ENCODE measurements at regions not wholly inside any gene's neighbourhood (a gene's known extent, or its start where the extent isn't known, plus 50 kb on each side); places are given as distances from the start of the nearest gene placed in this dataset.

DNA sequence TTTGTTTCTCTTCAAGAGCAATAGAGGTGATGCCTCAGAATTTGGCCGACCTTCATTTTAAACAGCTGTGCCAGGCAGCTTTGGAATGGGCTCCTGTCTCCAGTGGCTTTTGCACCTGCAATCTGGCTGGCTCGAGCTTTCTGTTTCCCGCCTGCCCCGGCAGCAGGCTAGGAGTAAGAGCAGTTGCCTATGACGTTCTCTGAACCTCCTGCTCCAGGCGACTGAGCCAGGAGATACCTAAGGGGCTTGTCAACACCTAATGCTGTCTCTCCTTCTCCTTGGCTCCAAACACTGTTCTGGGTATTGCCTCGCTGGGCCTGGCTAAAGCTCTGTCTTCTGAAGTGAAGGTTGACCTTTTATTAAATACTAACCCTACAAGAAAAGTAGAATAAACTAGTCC lies 229.9 kb downstream of the LRRN1 start:
- no peak for DNase-seq (ENCODE audit: low spot score)

DNA sequence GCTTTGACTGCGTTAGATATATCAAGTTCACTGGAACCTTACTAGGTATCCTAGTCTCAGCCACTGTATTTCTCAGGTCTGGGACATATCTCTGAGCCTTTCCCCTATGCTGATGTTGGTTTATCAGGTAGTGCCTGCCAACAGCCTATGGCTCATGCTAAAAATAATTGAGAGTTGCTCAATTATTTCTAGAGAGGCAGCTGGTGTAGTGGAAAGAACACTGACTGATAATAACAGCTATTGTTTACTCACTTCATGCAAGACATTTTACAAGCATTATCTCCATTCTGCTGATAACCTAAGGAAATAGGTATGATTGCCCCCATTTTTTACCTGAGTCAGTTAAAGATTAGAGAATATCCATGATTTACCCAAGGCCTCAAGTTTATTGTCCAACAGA lies 231.4 kb downstream of the LRRN1 start:
- DNase-seq (ENCODE audit: low spot score), result no peak

DNA sequence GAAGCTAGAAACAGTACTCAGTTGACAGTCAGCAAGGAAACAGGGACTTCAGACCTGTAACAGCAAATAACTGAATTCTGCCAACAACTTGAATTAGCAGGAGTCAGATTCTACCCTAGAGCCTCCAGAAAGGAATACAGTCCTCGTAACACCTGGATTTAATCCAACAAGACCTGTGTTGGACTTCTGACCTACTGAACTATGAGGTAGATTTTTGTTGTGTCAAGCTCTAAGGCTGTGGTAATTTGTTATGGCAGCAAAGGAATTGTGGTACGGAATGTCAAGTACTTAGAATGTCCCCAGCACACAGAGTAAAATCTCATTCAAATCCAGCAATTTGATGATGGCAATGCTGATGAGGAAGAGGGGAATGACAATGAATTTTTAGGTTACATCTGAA lies 234.1 kb downstream of the LRRN1 start:
- no peak for DNase-seq (ENCODE audit: low spot score)

DNA sequence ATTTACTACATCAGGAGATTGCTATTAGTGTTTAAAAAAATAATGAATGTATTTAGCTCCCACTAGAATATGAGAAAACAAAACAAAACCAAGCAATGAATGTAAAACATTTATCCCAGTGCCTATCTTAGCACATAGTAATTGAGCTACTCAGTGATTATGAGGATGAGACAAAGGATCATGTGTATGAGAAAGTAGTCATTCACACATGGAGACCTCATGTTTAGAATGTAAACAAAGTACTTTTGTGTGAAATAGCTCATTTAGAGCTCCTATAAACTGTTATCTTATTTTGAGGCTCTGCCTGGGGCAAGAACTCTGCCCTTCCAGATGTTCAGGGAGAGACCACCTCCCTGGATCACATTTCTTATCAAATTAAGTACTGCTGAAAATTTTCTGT lies 236.8 kb downstream of the LRRN1 start:
- DNase-seq (ENCODE audit: low spot score), result no peak

DNA sequence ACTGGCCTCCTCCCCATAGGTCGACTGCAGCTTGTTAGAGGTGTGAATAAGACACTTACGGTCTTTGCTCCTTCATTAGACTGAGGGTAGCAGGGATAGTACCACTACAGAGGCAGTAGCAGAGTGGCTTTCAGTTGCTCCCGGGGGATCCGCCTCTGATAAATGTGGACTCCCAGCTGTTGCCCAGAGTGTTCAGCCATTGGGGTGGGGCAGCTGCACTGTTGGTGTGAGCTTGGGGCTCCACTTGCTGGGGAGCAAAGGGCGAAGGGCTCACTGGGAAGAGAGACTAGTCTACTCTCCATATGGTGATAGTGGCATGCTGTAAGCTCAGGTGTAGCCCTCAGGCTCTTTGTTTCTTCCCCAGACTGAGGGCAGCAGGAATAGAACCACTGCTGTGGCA lies 239.1 kb downstream of the LRRN1 start:
- no peak for DNase-seq (ENCODE audit: low spot score)

DNA sequence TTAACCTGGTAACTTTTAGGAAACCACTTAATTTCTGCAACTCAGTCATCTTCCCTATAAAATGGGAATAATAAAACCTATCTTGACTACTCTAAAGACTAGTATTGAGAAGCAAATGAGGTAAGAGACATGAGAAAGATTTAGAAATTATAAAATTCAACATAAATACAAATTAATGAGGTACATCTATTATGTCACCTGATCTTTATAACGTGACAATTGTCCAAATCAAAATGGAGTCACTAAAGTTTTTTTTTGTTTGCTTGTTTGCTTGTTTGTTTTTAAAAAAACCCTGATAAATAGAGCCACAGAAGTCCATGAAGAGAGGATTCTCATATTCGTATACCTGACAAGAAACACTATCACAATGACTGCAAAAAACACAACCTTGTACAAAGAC lies 242.8 kb downstream of the LRRN1 start:
- no peak for DNase-seq (ENCODE audit: low spot score)

DNA sequence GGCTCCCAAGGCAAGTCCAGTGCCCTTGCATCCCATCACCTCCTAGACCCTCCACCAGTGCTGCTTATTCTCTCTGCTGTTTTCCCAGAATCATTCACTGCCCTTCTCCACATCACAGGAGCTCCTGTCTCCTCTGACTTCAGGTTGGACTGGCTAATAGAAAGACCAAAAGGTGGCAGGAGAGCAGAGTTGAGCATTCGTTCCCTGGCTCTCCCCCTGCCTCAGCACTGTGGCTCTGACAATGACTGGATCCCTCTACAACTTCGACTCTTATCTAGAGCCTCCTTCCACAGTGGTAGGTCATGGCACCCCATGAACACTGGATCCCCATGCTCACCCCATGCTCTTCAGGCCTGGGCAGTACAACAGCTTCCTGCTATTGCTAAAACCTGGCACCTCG lies 243.6 kb downstream of the LRRN1 start:
- no peak for DNase-seq (ENCODE audit: low spot score)

DNA sequence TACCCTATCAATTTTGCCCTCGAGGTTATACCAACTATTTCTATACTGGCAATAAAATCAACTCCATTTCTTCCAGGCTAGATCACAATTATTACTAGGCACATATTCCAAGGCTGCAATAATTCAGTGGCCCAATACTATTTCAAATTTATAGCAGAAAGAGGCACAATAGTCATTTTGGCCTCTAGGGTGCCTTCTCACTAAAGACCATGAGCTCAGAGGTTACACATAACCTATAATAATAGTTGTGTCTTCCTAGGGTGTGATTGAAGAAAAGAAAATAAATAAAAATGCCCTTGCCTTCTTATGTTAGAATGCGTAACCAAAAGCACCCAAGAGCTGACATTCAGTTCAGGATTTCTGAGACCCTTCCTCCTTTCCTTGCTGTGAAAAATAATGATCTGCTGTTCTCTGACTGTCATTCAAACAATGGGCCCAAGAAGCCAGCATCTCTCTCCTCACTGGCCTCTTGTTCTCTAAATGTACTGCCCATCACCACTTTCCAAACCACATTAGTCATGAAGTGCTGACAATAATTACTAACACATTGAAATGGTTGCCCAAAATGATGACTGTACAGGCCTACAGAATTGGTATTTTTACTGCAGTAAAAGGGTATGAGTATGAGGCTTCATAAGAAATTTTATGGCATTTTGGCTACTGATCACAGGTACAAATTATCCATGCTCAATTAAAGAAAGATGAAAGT lies 244.8 kb downstream of the LRRN1 start:
- DNase-seq (ENCODE audit: low spot score), result no peak

DNA sequence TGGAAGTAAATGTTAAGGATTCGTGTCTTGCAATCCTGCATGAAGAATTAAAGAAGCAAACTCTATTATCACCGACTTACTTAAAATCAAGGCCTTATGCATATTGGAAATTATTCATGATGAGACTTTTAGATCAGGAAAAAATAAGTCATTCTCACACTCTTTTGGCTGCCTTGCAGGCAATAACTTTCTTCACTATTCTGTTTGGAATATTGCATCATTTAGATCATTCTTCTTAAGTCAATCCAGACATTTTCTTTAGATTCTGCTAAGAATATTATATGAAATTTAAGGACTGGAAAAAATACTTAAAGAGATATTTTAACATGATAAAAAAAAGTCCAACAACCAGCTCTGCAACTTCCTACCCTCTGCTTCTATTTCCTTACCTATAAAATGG lies 245.4 kb downstream of the LRRN1 start:
- no peak for DNase-seq (ENCODE audit: low spot score)

DNA sequence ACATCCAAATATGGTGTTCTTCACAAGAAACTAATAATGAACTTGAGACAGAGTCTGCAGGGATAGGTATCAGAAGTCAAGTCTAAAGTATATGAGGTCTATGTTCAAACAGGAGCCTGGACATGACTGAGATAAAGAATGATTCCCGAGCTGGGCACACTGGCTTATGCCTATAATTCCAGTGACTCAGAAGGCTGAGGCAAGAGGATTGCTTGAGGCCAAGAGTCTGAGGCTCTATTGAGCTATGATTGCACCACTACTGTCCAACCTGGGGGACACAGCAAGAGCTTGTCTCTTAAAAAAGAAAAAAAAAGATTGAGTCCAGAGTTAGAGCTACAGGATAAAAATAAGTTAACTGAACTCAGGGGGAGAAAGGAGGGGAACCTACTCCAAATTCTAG lies 246.5 kb downstream of the LRRN1 start:
- no peak for DNase-seq (ENCODE audit: low spot score)

DNA sequence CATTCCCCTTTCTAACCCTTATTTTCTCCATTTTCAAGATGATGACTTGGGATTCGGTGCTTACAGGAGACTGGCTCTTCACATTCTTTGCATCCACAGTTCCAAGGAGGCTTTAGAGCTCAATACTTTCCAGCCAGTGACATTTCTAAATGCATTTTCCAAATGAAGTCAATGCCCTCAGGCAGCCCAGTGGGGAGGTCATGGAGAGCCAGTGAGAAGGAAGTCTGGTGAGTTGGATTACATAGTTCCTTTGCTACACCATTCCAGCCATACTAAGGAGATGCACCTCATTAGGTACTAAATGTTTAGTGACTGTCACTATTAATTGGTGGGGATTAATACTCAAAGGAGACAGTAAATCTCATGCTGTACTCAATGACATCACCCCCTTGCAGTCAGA lies 248.1 kb downstream of the LRRN1 start:
- DNase-seq (ENCODE audit: low spot score), result no peak

DNA sequence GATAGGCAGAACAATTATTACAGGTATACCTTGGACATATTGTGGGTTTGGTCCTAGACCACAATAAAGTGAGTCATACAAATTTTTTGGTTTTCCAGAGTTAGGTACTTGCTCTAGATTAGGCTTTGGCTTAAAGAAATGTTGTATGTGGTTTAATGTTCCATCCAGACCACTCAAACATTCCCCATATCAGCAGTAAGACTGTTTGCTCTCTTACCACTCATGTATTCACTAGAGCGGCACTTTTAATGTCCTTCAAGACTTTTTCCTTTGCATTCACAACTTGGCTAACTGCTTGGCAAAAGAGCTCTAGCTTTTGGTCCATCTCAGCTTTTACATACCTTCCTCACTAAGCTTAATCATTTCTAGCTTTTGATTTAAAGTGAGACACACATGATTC lies 250.5 kb upstream of the SETMAR start:
- DNase-seq (ENCODE audit: low spot score), result no peak

DNA sequence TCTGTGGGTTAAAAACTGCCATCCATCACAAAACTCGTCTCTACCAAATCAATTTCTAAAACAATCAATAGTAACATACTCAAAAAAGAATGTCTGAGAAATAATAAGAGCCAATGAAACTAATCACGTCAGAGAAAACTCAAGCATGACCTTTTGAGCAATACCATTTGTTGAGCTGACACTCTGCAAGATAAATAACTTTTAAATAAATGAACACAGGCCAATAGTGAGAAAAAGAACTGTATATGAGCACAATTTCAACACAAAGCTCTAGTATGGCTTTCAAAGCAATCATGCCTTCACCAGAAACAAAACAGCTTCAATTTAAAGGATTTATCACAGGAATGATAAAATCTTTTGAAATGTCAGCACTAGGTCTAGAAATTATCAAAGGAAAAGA lies 249.2 kb upstream of the SETMAR start:
- DNase-seq (ENCODE audit: low spot score), result no peak

DNA sequence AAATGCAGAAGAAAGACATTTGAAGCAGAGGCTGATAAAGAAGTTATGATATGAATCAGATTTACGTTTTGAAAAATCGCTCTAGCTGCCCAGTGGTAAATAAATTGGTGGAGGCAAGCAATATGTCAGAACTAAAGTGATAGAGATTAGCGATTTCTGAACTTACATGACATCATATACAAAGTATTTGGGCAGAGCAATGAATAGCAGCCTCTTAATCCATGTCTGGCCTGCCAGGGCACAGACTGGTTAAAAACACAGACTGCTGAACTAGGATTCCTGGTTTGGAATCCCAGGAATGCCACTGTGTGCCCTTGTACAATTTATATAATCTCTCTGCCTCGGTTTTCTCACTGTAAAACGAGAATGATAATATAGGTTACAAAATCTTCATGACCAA lies 243.1 kb upstream of the SETMAR start:
- DNase-seq (ENCODE audit: low spot score), result no peak

DNA sequence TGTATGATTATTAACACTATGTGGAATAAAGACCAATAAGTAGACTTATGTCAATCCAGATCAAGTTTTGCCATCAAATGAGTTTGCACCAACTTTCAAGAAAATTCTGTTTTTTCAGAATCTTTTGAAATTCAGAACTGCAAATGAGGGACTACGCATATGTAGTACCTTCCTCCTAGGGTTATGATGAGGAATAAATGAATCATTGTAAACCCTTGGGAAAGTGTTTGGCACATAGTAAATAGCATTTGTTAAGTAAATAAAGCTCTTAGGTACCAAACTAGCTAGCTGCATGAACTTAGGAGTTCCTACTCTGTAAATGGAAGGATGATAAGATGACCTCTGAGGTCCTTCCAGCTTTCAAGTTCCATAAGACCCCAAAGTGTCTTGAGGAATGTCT lies 242.6 kb upstream of the SETMAR start:
- no peak for DNase-seq (ENCODE audit: low spot score)

DNA sequence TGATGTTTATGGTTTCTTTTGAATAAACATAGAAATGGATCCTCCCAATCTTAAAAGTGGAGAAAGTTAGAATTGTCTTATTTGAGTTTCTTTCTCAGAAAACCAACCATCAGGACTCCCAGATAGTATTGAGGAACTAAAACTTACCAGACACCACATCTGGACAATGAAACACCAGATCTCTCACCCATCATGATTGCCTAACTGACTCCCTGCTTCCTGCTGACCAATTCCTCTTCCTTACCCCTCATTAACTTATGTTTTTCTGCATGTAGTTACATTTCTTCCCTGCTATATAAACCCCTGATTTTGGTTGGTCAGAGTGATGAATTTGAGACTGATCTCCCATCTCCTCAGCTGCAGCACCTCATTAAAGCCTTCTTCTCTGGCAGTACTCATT lies 242.0 kb upstream of the SETMAR start:
- no peak for DNase-seq (ENCODE audit: low spot score)

DNA sequence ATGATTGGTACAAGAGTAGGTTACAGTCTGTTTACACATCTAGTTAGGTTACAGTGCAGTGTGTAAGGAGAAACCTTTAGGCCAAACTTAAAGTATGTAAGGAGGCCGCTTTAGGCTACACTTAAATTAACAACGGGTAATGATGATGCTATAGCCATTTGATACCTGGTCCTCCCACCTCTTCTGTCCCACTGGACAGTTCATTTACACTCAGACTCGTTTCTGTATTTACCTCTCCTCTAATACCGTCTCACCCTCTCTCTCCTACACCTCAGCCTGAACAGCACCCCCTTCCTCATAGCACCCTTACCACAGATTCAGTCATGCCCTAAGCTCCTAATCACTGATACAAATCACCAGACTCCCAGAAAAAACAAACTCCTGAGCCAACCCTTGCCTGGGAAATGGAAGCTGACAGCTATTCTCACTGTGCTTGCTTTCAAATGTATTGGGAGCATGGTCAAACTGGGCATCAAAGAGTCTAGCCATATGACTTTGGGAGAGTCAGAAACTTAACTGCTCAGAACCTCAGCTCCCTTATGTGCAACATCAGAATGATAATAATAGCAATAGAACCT lies 241.3 kb upstream of the SETMAR start:
- DNase-seq (ENCODE audit: low spot score), result no peak

DNA sequence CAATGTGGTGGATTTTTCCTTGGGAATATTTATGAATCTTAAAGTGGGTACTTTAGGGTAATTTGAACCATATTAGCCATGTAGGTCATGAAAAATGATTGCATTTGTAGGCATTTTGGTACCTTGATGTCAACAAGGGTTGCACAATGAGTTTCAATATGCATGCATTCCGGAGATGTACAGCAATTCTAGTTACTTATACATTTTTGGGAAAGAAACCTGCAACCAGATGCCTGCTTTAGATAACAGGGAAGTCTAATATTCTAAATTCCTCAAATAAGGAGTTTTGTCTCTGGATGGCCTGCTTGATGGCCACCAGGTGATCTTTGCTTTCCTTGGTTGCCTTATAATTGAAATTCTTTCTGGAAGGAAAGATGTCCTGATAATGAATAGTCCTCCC lies 240.5 kb upstream of the SETMAR start:
- DNase-seq (ENCODE audit: low spot score), result no peak

DNA sequence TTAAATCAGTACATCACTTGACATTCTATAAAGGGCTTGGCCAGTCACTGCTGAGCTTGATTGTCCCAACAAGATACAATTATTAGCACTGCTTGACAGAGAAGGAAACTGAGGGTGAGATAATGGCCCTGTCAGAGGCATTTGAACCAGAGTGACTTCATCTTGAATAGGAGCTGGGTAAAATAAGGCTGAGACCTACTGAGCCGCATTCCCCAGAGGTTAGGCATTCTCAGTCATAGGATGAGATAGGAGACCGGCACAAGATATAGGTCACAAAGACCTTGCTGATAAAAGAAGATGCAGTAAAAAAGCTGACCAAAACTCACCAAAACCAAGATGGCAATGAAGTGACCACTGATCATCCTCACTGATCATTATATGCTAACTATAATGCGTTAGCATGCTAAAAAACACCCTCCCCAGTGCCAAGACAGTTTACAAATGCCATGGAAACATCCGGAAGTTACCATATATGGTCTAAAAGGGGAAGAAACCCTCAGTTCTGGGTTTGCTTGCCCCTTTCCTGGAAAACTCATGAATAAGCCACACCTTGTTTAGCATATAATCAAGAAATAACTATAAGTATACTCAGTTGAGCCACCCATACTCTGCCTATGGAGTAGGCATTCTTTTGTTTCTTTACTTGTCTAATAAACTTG lies 239.1 kb upstream of the SETMAR start:
- DNase-seq (ENCODE audit: low spot score), result no peak

DNA sequence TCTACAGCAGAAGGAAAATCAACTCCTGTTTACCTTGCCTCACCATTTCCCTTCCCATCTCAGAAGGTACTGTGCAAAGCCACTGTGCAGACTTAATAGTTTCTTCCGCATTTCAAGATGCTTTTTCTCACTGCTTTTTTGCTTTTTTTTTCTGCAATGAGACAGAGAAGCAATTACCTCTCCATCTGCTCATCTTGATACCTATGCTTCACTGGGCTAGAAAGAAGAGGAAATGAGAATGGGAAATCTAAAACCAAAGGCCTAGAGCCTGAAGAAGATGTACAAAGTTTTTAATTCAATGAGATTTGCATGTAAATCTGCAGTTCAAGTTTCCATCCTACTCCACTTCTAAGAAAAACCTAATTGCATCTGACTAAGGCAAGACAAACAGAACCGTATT lies 238.1 kb upstream of the SETMAR start:
- DNase-seq (ENCODE audit: low spot score), result no peak

DNA sequence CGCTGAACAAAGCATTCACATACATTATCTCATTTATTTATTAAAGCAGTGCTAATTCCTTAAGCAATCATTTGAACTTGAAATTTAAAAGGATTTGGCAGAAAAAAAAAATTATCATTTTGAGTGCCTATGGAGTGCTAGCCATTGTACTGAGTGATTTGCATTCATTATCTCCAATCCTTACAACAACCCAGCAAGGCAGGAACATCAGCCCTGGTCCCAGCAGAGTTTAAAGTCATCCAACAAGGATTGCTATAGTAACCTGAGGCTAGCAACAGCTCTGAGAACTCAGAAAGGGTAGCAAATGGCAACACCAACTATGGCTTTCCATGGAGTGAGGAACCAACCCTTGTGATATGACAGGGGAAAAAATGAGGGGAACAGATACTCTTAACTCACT lies 237.6 kb upstream of the SETMAR start:
- no peak for DNase-seq (ENCODE audit: low spot score)

DNA sequence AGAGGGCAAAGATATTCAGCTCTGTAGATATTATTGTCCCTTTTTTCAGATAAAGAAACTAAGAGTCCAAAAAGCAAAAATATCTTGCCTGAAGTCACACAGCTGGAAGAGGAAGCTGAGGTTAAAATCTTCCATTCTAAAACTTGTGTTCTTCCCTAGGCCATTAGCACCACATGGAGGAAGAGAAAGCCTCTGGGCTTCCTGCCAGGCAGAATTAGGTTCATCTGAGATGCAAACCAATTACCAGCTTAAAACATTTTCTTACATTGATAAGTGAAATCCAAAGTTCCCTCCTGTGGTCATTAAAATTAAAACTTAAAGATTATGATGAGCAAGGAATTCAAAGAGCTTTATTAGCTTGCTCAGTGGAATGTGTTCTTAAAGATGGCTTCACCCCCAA lies 235.3 kb upstream of the SETMAR start:
- no peak for DNase-seq (ENCODE audit: low spot score)

DNA sequence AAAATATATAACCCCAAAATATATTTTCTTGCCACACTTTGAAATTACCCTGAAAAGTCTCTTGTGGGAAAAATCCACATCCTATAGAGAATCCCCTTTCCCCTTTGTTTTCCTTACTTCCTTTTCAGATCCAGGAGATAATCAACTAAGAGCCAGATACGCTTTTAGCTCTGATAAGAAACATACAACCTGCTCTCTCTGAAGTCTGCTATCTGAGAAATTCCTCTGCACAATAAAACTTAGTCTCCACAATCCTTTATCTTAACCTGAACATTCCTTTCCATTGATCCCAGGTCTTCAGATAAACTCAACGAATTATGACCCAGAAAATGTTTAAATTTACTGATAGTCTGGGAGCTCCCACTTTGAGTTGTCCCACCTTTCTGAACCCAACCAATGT lies 233.4 kb upstream of the SETMAR start:
- DNase-seq (ENCODE audit: low spot score), result no peak
